Hindlimb muscle (tissue), 1 donor: ENCODE measurements at regions not wholly inside any gene's neighbourhood (a gene's known extent, or its start where the extent isn't known, plus 50 kb on each side); places are given as distances from the start of the nearest gene placed in this dataset.
"Not testable (repeated sequence)": the region's sequence is repeated elsewhere in the genome, so short reads cannot be mapped to it uniquely, and the experiment has no call there.

Experiments
- DNase-seq: peaks from one replicate; pipeline ENCODE4 v3.0.0-alpha.2; 2013

GRCh38 chr3:107202885-107203284 lies 174.4 kb upstream of the CCDC54 start:
- not testable (repeated sequence) for DNase-seq

GRCh38 chr3:107204121-107204520 lies 173.1 kb upstream of the CCDC54 start:
- no peak for DNase-seq

DNA sequence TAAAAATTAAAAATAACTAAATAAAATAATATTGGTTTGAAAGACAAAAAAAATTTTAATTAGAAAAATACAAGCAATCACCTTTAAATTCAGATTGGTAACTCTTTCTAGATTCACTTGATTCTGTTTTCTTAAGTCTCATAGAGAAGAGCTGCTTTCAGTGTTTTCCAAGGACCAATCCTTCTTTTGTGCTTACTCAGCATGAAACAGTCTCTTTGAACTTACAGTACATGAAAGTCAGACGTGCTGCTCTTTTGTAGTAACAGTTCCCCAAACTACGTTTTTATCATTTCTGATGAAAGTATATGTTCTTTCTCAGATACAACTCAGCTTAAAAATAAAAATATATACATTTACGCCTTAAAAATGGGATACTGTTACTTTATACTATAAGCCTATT lies 171.9 kb upstream of the CCDC54 start:
- DNase-seq = no peak

DNA sequence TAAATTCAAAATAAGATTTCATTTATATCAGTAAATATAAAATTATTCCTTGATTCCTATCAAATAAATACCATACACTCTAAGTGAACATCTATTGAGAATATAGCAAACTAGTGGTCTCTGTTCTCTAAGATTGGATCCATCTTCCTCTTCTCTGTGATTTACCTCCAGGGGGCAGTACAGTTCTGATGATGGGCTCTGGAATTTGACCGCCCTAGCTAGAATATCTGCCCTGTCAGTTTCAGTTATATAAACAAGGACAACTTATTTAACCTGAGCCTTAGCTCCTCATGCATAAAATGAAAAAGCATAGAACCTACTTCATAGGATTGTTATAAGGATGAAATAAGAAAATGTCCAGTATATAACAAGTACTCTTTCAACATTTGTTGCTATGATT lies 171.1 kb upstream of the CCDC54 start:
- DNase-seq = no peak

- no peak for DNase-seq
Observed at GRCh38 chr3:107206945-107207344, 170.3 kb upstream of the CCDC54 start.

DNA sequence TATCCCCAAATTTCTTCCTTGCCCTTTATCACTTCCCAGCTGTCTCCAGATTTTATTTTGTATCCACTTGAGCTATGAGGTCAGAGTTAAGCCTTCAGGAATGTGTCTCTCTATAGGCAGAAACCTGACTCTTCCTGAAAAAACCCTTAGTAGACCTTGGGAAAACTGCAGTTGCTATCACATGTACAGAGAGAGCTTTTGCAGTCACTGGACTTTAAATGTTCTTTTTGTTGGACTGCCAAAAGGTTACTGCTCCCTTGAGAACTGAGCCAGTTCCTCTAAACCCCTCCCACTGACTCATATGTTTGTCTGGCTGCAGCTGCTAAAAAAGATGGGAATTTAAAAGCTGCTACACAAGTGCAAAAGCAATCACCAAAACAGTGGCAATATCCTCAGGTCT lies 169.1 kb upstream of the CCDC54 start:
- peak; percentile 94 for DNase-seq

- DNase-seq = no peak
Observed at GRCh38 chr3:107208796-107209195, 168.4 kb upstream of the CCDC54 start.

DNA sequence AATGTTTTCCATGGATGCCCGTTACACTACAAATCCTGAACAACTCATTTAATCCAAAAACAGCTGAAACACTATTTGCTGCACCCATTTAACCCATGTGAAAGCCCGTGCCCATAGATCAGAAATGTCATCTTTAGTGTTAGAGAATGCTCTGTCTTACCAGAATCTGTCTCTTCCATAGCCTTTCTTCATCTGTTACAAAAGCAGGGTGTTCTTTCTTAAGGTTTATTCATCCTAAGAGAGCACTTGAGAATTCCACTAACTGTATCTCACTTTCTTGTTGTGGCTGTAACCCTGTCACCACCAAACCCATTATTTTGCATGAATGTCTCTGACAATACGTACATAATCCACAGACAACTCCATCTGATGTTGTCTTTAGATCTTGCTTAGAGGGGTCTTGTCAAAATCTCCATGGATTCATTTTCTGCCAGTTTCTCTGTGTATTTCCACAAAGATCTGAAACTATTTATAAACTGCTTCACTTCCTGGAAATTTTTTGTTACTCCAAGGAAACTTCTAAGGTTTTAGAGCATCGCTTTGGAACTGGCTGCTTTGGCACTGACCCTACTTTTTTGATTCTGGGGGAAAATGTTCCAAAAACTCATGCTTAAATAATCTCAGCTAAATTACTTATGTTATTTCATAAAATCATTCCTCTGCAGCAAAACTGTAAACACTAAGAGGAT lies 167.8 kb upstream of the CCDC54 start:
- DNase-seq = peak; percentile 57

DNA sequence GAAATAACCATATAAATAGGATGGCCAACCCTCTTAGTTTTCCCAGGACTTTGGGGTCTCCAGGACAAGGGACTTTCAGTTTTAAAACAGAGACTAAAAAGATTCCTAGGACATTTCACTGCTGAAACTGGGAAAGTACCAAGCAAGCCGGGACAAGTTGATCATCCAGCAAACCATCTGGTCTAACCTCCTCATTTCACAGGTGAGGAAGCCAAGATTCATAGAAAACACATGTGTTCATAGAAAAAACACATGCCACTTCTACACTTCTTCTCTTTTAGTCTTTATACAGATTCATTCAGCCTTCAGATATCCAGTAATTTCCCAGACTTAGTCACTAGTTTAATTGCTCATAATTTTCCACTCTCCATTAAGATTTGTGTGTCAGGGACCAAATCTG lies 165.6 kb upstream of the CCDC54 start:
- no peak for DNase-seq

DNA sequence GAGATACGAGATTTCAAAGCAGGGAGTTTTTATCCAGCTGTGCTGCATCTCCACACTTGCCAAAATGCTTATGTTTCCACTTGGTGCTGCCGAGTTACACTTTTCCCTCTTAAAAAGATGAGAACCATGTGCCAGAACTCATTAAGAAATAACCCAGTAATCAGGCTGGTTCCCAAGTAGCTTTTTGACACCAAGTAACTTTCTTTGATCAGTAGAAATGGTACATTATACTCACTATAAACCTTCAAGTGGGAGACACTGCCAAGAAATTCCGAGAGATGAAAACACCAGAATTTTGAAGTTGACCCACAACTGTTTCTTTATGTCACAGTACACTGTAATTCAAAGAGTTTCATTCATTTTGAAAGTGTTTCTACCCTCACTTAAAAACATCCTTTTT lies 164.6 kb upstream of the CCDC54 start:
- DNase-seq = no peak

DNA sequence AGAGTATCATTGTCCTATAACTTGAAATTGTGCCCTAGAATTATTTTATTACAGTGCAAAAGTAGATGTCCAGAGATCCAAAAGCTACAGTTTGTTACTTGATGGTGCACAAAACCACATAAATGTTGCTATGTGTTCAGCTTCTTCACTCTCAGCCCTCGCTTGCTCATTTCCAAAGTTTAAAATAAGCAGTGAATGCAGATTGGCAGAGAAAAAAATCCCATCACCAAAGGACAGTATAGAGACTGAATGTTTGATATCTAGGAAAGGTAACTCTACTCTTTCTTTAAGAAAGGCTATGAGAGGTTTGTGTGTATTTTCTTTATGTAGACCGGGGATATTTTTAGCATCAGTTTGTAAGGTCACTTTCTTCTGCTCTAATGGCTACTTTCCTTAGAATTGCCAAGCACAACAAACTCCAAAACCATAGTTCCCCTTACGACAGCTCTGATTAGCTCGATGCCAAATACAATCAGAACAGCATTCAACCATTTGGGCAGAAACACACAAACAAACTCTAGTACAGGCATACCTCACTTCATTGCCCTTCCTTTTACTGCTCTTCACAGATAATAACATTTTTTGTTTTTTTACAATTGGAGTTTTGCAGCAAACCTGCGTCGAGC lies 164.1 kb upstream of the CCDC54 start:
- DNase-seq = no peak

DNA sequence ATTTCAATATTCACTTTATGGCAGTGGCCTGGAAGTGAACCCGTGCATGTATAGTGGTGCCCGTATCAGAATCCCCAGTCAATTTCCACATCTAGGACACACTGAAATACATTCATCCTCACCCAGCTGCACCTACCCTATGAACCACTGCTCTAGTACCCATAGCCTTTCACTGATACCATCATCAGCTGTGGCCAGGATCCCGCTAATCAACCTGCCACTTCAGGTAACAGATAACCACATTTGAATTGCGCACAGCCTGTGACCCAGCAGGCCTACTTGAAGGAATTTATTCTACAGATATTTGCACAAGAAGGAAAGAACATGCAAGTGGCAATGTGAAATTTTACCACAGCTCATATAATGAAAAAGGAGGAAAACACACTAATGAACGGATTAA lies 161.0 kb upstream of the CCDC54 start:
- no peak for DNase-seq

- no peak for DNase-seq
Observed at GRCh38 chr3:107216711-107217110, 160.5 kb upstream of the CCDC54 start.

DNA sequence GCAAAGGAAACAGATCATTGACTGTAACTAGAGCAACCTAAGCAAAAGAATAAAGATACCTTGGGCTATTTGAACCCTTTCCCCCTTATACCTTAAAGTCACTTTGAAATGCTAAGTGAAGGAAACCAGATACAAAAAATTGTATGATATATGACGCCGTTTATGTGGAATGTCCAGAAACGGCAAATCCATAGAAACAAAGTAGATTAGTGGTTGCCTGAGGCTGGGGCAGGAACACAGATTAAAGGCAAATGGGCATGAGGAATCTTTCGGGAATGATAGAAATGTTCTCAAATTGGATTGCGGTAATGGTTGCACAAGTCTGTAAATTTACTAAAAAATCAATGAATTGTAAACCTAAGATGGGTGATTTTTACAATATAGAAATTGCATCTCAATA lies 160.1 kb upstream of the CCDC54 start:
- no peak for DNase-seq

DNA sequence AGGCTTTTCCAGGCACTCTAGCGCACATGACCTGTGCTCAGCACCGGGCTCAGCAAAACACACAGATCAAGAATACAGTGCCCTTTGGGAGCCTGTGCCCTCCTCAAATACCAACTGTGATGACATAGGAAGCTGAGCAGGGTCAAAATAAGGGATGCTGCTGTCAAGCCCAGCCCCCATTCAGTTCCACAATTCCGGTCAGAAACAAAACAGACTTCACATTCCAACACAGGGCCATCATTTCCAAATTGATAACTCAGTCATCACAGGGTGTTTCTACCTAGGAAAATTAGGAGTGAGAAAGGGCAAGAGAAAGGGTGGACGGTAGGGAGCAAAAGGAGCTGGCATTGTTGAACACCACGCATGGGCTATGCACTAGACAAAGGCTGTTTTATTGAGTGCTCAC lies 158.4 kb upstream of the CCDC54 start:
- DNase-seq = no peak

- no peak for DNase-seq
Observed at GRCh38 chr3:107220538-107220937, 156.7 kb upstream of the CCDC54 start.

- no peak for DNase-seq
Observed at GRCh38 chr3:107221856-107222255, 155.4 kb upstream of the CCDC54 start.

DNA sequence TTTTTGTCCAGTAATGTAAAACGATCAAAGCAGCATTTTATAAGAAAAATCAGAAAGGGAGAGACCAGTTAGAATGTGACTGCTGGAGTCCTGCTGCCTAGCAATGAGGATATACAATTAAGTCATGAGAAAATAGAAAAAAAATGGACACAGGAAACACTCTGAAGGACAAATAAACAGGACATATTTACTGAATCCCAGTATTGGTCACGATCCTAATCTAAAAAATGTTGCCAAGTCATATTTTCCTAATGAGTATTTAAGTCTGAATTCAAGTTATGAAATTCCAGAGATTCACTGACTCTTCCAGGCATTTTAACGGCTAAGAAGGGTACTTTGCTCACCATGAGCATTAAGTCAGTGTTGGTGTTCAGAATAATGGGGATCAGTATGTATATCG lies 154.3 kb upstream of the CCDC54 start:
- DNase-seq = no peak

DNA sequence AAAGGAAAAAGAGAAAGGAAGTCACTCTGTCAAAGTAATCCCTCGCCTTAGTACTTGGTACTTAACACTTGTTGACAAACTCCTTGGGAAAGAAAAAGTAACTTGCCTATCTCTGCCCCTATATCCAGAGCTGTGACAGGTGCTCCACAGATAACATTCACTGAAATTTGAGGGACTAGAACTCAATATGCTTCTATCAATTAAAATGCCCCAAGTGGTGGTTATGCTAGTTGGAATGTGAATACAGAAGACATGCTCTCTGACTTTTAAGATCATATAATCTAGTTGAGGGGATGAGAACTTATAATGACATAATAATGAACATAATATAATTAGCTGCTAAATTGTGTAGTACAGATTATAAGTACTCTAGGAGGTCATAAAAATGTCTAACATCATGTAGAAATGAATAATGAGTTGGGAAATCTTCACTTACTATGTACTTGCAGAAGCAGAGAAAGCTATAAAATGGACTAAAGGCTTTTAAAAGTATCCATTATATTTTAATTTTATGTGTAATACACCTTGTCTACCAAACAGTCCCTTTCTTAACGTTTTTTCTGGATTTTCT lies 153.1 kb upstream of the CCDC54 start:
- DNase-seq = no peak

GRCh38 chr3:107227091-107227490 lies 150.1 kb upstream of the CCDC54 start:
- DNase-seq = no peak

DNA sequence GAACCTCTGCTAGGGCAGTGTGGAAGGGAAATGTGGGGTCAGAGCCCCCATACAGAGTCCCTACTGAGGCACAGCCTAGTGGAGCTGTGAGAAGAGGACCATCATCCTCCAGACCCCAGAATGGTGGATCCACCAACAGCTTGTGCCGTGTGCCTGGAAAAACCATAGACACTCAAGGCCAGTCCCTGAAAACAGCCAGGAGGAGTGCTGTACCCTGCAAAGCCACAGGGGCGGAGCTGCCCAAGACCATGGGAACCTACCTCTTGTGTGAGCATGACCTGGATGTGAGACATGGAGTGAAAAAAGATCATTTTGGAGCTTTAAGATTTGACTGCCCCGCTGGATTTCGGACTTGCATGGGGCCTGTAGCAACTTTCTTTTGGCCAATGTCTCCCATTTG lies 143.4 kb upstream of the CCDC54 start:
- not testable (repeated sequence) for DNase-seq

DNA sequence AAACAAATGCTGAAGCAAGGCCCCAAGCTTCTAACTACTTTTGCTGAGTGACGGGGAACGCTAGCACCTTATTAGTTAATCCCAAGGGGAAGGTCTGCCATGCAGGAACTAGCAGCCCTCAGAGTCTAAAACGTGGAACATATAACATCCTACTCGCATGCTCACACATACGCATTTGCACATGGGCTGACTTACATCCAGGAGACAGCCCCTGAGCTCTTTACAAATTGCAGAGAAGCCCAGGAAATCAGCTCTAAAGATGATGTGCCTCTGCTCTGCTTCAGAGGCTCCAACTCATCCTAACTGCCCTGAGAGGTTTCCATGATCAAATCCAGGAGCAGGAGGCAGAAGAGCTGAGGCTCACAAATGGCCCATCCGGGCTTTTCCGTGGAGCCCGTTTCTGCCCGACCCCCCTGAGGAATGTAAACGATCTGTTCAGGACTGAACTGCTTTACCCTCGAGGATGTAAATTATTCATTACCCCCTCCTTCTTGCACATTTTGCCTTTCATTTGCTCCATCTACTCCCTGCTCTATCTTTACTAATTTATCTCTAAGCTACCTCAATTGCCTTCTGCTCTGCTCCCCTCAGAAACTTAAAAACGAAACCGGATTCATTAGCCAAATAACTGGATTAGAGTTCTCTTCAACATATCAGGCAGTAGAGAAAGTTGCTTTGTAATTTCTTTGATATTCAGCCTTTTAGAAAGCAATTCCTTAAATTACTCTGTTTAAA lies 141.9 kb upstream of the CCDC54 start:
- DNase-seq = peak; percentile 45

DNA sequence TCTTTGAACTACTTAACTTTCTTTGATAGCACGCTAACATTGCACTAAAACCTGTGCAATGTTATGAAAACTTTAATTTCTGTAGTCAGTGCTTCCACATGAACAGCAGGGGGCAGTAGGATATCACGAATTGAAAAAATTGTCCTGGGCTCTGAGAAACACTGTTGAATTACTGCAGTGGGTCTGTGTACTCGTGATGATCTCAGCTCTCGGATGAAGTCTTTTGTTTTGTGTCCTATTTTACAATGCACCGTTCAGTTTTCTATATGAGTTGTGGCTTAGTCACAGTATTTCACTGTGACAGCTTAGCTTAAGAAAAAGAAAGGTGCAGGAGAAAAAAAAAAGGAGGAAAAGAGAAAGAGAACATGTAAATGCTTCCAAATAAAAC lies 141.3 kb upstream of the CCDC54 start:
- DNase-seq = peak; percentile 83
